Stomach (tissue), 4 donors: ENCODE measurements at regions not wholly inside any gene's neighbourhood (a gene's known extent, or its start where the extent isn't known, plus 50 kb on each side); places are given as distances from the start of the nearest gene placed in this dataset.

Experiments
- EP300 ChIP-seq: sonication (generic); formaldehyde crosslinking; IDR thresholded peaks from one replicate; pipeline ENCODE4 v1.6.1; 2017; ENCODE audit warnings: antibody characterized with exemption
- POLR2A ChIP-seq, 4 donors: fragments of 450-650 bp; IDR thresholded peaks; one replicate each; pipeline ENCODE4 v1.6.1; 2016; ENCODE audit warnings: antibody characterized with exemption in 4 of 4, control low read depth in 2 of 4, mild to moderate bottlenecking in 1 of 4, moderate library complexity in 1 of 4
- TF ChIP-seq, protein P1 (sequence below), 7 experiments: fragments of 450-650 bp in 4 of 7; fragments of 200-600 bp in 3 of 7; sonication (generic) in 3 of 7; IDR thresholded peaks; one replicate each; pipeline ENCODE4 v1.5.1; 2016 to 2019; ENCODE audit warnings: antibody characterized with exemption in 7 of 7, control low read depth in 2 of 7, mild to moderate bottlenecking in 1 of 7

DNA sequence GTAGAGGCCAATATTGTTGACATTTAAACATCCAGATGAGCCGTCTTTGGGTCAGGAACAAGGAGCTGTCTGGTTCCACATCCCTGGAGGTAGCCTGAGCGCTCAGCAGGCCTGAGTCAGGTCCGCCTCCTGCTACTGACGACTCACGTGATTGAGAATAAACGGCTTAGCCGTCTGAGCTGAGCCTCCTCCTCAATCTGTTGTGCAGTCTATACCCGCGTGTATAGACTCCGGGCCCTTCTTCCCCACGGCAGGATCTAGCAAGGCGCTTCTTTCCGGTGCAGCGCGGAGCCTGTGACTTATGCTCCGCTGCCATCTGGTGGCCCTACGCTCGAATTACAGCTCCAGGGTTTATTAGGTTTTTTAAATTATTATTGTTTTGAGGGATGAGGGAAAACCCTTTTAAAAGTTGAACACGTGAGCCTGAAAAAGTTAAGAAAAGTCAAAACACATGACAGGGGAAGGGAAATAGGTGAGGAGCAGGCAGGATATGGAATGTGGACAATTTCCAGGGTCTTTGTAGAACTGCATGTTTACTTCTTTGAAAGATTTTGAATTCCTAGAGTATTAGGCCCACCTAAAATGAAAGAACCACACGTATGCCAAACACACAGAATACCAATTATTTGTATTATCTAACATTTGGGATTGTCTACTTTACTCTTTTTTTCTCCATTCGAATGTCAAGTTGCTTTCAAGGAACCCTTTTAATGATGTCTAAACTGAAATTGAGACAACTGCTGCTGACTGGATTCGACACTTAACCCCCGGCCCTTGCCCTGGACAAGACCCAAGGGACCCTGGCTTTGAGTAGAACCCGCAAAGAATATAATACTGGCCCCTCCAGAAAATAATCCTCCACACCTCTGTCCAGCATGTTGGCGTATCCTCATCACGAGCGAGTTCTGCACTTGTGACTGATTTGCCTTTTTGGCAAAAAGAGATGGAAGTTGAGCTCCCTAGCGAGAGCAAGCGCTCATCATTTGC is 112.4 kb upstream of the ZNF236 start:
- no peak for TF ChIP-seq EP300
- TF ChIP-seq POLR2A (IDR thresholded peaks at IDR 0.05): no peak
- TF ChIP-seq, protein P1, sequence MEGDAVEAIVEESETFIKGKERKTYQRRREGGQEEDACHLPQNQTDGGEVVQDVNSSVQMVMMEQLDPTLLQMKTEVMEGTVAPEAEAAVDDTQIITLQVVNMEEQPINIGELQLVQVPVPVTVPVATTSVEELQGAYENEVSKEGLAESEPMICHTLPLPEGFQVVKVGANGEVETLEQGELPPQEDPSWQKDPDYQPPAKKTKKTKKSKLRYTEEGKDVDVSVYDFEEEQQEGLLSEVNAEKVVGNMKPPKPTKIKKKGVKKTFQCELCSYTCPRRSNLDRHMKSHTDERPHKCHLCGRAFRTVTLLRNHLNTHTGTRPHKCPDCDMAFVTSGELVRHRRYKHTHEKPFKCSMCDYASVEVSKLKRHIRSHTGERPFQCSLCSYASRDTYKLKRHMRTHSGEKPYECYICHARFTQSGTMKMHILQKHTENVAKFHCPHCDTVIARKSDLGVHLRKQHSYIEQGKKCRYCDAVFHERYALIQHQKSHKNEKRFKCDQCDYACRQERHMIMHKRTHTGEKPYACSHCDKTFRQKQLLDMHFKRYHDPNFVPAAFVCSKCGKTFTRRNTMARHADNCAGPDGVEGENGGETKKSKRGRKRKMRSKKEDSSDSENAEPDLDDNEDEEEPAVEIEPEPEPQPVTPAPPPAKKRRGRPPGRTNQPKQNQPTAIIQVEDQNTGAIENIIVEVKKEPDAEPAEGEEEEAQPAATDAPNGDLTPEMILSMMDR (IDR thresholded peaks at IDR 0.05): peak in 6 of 7 experiments; percentile 22 to 92 (median 84)
